ENCODE measurements at regions not wholly inside any gene's neighbourhood (a gene's known extent, or its start where the extent isn't known, plus 50 kb on each side); places are given as distances from the start of the nearest gene placed in this dataset.

DNA sequence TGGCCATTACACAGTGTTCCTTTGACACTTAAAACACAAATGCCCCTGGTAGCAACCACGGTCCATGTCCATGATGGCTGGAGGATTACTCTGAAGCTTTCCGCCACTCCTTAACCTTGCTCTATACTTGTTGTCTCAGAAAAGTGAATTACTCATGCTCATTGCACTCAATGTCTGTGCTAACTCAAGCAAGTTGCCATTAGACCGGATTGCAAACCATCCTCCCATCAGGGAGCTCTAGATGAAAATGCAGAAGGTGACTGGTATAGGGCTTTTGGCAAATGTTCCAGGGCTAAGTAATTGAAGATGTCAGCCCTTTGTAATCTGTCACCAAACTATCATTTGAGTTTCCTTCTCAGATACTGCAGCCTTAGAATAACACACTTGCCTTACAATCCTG, 1288.3 kb upstream of the B3GALT2 start:
- Histone ChIP-seq H3K36me3 (ENCODE audit: control insufficient read depth, low read length) (no peaks in the 10 kb centered on the region), H3K4me3 (ENCODE audit: low read length) (no peak overlapping the region)

DNA sequence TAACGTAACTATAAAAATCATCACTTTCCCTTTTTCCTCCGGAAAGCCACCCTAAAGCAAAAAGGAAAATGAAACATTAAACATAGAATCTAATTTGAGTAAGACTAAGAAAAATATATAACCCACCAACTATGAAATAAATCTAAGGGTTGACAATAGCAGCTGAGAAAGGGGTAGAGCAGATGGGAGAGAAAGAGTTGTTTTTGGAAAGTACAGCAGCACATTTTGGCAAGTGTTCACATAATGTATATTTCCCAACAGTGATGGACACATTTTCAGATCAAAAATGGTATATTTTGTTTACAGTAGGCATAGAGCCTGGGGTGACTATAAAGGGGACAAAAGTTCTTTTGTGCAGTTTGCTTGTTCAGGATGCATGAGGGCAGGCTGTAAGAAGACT, 1287.4 kb upstream of the B3GALT2 start:
- TF ChIP-seq, protein P1, sequence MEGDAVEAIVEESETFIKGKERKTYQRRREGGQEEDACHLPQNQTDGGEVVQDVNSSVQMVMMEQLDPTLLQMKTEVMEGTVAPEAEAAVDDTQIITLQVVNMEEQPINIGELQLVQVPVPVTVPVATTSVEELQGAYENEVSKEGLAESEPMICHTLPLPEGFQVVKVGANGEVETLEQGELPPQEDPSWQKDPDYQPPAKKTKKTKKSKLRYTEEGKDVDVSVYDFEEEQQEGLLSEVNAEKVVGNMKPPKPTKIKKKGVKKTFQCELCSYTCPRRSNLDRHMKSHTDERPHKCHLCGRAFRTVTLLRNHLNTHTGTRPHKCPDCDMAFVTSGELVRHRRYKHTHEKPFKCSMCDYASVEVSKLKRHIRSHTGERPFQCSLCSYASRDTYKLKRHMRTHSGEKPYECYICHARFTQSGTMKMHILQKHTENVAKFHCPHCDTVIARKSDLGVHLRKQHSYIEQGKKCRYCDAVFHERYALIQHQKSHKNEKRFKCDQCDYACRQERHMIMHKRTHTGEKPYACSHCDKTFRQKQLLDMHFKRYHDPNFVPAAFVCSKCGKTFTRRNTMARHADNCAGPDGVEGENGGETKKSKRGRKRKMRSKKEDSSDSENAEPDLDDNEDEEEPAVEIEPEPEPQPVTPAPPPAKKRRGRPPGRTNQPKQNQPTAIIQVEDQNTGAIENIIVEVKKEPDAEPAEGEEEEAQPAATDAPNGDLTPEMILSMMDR (IDR thresholded peaks at IDR 0.05; ENCODE audit: low read depth, low read length, poor library complexity, severe bottlenecking) = no peak
- TF ChIP-seq EZH2phosphoT487 (IDR thresholded peaks at IDR 0.05; ENCODE audit: borderline replicate concordance, low read length) = no peak
- H3F3A ChIP-seq (ENCODE audit: control insufficient read depth, insufficient read depth) = no peaks in the 10 kb centered on the region
- no peak overlapping the region for H3K4me3 ChIP-seq (ENCODE audit: low read length)
- H3K79me2 ChIP-seq (ENCODE audit: control insufficient read depth, low read length) = no peaks in the 10 kb centered on the region
- H3K4me1 ChIP-seq (ENCODE audit: control insufficient read depth, low read length) = no peaks in the 10 kb centered on the region; the same call in 1 of the 2 replicates
- no peaks in the 10 kb centered on the region for H3K27me3 ChIP-seq (ENCODE audit: control insufficient read depth, low read length)
- H3K27ac ChIP-seq (ENCODE audit: low read depth, low read length) = no peak overlapping the region
- H3K36me3 ChIP-seq (ENCODE audit: control insufficient read depth, low read length) = no peaks in the 10 kb centered on the region
- H3K4me2 ChIP-seq (ENCODE audit: low read length) = no peak overlapping the region
- no peaks in the 10 kb centered on the region for H3K9me3 ChIP-seq (ENCODE audit: control insufficient read depth, insufficient read depth, low read length)
- H3K9me2 ChIP-seq (replicated peaks; ENCODE audit: control insufficient read depth, low read length) = no peaks in the 10 kb centered on the region
- no peaks in the 10 kb centered on the region for H4K20me1 ChIP-seq (ENCODE audit: control insufficient read depth, insufficient read depth, low read depth, low read length)

More for the DNA sequence above, 1288.3 kb upstream of the B3GALT2 start:
- TF ChIP-seq, protein P1 (IDR thresholded peaks at IDR 0.05; ENCODE audit: low read depth, low read length, poor library complexity, severe bottlenecking) = no peak
- no peak for TF ChIP-seq EZH2phosphoT487 (IDR thresholded peaks at IDR 0.05; ENCODE audit: borderline replicate concordance, low read length)
- no peaks in the 10 kb centered on the region for H3K4me1 ChIP-seq (ENCODE audit: control insufficient read depth, low read length)
- H4K20me1 ChIP-seq (ENCODE audit: control insufficient read depth, insufficient read depth, low read depth, low read length) = no peaks in the 10 kb centered on the region
- no peak overlapping the region for H3K4me2 ChIP-seq (ENCODE audit: low read length)
- H3K27ac ChIP-seq (ENCODE audit: low read depth, low read length) = no peak overlapping the region
- H3K9me3 ChIP-seq (ENCODE audit: control insufficient read depth, insufficient read depth, low read length) = no peaks in the 10 kb centered on the region
- H3F3A ChIP-seq (ENCODE audit: control insufficient read depth, insufficient read depth) = no peaks in the 10 kb centered on the region
- no peaks in the 10 kb centered on the region for H3K9me2 ChIP-seq (replicated peaks; ENCODE audit: control insufficient read depth, low read length)
- no peaks in the 10 kb centered on the region for H3K79me2 ChIP-seq (ENCODE audit: control insufficient read depth, low read length)
- no peaks in the 10 kb centered on the region for H3K27me3 ChIP-seq (ENCODE audit: control insufficient read depth, low read length)

DNA sequence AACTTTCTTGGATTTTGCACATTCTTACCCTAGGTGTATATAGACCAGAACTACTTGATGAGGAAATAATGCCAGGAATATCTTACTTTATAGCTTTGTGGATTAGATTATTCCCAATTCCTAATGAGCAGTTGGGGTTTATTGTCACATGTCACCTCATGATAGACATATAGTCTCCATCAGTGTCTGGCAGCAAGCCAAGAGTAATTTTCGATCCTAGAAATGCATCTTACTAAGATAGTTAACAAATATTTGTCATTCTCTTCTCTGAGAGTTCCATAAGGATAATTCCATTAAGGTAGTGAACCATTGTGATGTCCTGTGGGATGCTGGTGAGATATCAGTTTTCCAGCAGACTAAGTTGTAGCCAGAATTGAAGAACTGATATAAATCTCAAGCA, 1282.9 kb upstream of the B3GALT2 start:
- no peak overlapping the region for H3K4me2 ChIP-seq (ENCODE audit: low read length)
- H3K4me3 ChIP-seq (ENCODE audit: low read length) = no peak overlapping the region
- no peaks in the 10 kb centered on the region for H3K36me3 ChIP-seq (ENCODE audit: control insufficient read depth, low read length)
- no peak for TF ChIP-seq EZH2phosphoT487 (IDR thresholded peaks at IDR 0.05; ENCODE audit: borderline replicate concordance, low read length)
- TF ChIP-seq, protein P1 (IDR thresholded peaks at IDR 0.05; ENCODE audit: low read depth, low read length, poor library complexity, severe bottlenecking) = no peak
- H3F3A ChIP-seq (ENCODE audit: control insufficient read depth, insufficient read depth) = no peaks in the 10 kb centered on the region
- H3K27me3 ChIP-seq (ENCODE audit: control insufficient read depth, low read length) = no peaks in the 10 kb centered on the region
- no peaks in the 10 kb centered on the region for H3K9me3 ChIP-seq (ENCODE audit: control insufficient read depth, insufficient read depth, low read length)
- no peaks in the 10 kb centered on the region for H3K79me2 ChIP-seq (ENCODE audit: control insufficient read depth, low read length)
- H3K27ac ChIP-seq (ENCODE audit: low read depth, low read length) = no peak overlapping the region
- no peaks in the 10 kb centered on the region for H3K9me2 ChIP-seq (replicated peaks; ENCODE audit: control insufficient read depth, low read length)
- H4K20me1 ChIP-seq (ENCODE audit: control insufficient read depth, insufficient read depth, low read depth, low read length) = no peaks in the 10 kb centered on the region
- no peaks in the 10 kb centered on the region; the same call in 1 of the 2 replicates for H3K4me1 ChIP-seq (ENCODE audit: control insufficient read depth, low read length)
